ENCODE measurements at regions not wholly inside any gene's neighbourhood (a gene's known extent, or its start where the extent isn't known, plus 50 kb on each side); places are given as distances from the start of the nearest gene placed in this dataset.

DNA sequence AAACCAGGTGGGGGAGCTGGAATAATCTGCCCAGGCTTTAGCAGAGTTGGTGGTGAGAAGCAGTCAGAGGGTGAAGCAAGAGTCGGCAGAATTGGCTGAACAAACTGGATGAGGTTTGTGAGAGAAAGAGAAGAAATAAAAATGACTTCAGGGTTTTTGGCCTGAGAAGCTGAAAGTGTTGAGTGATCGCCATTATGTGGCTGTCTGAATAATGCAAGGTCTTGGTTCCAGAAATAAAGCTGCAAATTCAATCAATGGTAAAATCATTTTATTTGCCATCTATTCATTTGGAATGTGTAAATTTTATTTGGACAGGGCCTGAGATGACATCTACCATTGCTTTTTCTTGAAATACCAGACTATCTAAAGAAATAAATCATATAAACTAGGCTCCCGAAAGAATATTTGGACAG is 50.4 kb upstream of the DAB2 start:
- DNase-seq (ENCODE audit: low spot score): no peak
